SIG-M5 (cell line): ENCODE measurements at regions not wholly inside any gene's neighbourhood (a gene's known extent, or its start where the extent isn't known, plus 50 kb on each side); places are given as distances from the start of the nearest gene placed in this dataset.

ENCODE experiments used
- DNase-seq: peaks from one replicate; lab custom pipeline; 2025; lab: John Stamatoyannopoulos, UW

DNA sequence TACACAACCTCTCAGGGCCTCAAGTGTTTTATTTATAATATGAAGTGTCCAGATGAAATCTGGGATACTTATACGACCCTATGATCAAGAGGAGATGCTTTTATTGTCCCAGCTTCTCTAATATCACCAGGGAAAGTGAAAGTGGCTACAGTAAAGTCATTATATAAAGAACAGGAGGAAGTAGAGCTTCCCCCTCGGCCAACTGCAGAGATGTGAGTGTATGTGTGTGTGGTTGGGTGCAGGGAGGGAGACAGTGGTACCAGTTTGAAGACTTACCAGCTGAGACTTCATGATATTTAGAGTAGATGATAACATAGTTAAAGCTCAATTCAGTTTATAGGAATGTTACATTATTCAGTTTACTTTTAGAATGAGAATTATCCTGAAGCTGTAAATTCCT lies 373.6 kb upstream of the DDI1 start:
- DNase-seq: no peak

DNA sequence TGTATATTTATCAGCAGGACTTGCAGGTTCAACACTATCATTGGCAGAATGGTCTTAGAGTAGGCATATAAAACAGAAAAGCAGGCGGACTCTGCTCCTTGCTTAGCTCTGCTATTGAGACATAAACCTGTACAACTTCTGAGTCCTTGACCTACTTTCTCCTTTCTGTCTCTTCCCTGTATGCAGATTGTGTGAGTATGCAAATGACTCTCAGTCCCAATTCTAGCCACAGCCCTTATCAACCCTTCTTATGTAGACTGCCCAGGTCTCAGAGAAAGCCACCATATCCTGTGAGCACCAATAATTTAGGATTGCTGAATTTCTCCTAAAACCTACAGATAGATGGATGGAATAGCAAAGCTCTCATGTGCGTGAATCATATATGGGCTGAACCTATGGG lies 367.6 kb upstream of the DDI1 start:
- DNase-seq: no peak

GRCh38 chr11:103671143-103671651 lies 365.2 kb upstream of the DDI1 start:
- DNase-seq: no peak

DNA sequence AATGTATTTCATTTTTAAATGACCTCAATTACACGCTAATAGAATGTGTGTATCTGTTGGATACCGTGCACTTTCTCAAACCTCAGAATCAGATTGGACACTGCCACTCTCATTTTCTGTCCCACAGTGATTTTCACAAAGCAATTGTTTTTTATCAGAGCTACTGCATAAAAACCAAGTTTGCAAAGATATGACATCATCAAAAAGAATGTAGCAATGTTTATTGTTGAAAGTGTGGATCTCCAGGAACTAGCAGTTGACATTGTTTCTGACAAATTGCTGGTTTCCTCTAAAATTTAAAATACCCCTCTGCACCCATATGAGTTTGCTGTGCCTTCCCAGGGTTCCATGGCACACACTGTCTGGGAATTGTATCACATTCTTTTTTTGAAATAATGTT lies 362.7 kb upstream of the DDI1 start:
- DNase-seq: no peak

DNA sequence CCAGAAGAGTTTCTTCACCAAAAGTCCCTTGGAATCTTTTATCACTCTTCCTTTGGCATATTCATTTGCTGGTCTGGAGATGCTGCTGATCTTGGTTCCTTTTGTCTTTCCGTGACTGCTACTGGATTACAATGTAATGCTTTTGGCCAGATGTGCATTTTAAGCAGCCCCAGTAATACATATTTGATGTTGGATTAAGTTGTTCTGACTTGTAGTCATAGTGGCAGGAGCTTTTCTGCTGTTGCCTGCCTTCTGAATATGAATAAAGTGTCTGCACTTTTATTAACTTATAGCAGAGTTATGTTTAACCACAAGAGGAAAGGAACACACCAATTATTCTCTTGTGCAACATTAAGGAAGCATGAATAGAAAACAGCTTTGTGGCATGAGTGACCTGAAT lies 360.0 kb upstream of the DDI1 start:
- no peak for DNase-seq

DNA sequence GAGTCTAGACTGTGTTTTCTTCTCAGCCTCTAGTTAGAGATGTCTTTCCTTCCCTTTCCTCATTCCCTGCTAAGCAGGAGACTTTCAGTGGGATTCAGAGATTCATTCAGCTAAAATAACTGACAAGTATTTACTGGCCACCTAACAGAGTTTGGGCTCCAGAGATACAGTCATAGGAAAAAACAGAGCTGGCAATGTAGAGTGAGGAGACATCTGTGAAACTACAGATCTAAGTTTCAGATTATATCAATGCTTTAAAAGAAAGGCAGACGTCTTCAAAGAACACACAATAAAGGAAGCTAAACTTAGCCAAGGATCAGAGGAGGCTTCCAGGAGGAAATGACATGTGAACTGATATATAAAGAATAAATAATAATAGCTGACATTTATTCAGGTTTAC lies 355.6 kb upstream of the DDI1 start:
- no peak for DNase-seq

DNA sequence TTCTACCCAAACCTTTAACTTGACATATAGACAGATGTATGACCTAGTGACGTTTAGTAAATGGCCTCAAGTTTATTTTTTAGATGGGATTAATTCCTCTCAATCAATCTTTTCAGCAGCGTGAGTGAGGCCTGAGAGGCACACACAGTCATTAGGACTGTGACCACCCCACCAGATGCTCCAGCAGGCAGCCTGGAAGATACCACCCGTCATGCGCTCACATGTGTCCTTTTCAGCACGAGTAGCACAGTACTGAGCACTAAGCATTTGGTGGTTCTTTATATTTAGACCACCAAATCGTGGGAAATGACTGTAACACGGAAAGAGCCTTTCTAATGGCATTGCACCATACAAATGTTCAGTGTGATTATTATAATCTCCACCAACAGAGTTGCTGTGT lies 354.6 kb upstream of the DDI1 start:
- no peak for DNase-seq

DNA sequence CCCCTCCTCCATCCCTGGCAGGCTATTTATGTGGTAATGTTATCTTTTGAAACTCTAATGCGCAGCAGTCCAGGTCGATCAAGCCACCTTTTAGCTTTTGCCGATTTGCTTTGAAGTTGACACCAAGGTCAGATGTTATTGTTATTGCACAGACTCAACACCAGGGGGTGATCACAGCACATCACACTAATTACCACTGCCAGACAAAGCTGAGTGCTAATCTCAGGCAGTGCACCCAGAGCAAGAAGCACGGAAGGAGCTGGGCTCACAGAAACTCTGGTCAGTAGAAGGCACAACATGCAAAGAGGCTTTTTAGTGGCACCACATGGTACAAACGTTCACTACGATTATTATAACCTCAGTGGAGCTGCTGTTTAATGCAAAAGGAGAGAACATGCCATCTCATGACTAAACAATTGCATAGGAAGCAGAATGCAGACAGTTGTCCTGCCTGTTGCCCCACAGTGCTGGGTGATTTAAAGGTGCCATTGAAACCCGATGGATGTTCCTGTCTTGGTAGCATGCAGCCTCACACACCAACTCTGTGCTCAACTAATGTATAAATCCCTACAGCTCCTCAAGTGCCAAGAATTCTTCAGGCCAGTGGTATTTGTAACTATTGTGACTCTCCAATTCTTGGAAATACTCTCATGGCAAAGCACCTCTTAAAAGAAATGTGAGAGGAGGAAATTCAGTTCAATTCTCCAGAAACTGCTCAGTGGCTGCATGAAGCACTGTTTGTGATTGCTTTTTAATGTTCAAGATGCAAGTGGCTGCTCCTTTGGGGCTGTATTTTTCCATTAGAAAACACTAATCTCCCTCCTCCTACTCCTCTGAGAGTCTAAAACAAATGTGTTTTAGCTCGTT lies 353.9 kb upstream of the DDI1 start:
- no peak for DNase-seq

- no peak for DNase-seq
Observed at GRCh38 chr11:103683576-103683975, 352.9 kb upstream of the DDI1 start.

GRCh38 chr11:103688924-103689323 lies 347.5 kb upstream of the DDI1 start:
- DNase-seq: no peak

DNA sequence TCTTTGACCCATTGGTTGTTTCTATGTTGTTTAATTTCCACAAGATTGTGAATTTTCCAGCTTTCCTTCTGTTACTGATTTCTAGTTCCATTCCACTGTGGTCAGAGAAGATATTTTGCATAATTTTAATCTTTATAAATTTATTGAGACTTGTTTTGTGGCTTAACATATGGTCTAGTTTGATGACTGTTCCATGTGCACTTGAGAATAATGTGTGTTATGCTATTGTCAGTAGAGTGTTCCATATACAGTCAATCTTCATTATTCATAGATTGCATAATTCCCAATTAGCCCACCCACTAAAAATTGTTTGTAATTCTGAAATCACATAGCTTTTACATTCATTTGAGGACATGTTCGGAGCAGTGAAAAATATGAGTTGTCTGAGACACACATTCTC lies 346.1 kb upstream of the DDI1 start:
- no peak for DNase-seq

DNA sequence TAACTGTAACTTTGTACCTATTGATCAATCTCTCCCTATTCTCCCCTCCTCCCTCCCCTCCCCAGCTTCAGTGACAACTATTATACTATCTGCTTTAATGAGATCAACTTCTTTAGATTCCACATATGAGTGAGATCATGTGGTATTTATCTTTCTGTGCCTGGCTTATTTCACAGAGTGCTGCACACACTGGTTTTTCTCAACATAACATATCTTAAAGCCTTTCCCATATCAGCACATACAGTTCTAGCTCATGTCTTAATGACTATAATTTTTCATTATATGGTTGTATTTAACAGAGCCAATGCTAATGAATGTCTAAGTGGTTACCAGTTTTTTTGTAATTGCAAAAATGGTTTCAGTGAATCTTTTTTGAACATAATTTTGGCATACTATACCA lies 340.3 kb upstream of the DDI1 start:
- DNase-seq: no peak

GRCh38 chr11:103699216-103699615 lies 337.2 kb upstream of the DDI1 start:
- DNase-seq: no peak

GRCh38 chr11:103699656-103700055 lies 336.8 kb upstream of the DDI1 start:
- DNase-seq: no peak

DNA sequence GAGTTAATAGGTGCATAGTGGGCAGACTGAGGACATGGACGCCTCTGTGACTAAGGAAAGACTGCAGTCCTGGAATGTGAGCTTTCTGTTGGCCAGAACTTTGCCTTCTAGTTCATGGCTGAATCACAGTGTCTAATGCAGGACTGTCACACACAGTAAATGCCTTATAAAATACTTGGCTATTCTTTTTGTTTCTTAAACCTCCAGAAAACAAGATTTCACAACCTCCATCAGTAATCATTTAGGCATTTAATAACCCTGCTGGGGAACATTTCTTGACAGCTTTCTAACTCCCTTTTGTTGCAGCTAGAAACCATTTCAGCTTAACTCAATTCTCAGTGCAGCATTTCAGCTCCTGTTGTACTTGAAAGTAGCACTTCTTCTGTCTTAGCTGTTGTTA lies 335.8 kb upstream of the DDI1 start:
- DNase-seq: no peak

GRCh38 chr11:103703437-103703836 lies 333.0 kb upstream of the DDI1 start:
- DNase-seq: no peak

DNA sequence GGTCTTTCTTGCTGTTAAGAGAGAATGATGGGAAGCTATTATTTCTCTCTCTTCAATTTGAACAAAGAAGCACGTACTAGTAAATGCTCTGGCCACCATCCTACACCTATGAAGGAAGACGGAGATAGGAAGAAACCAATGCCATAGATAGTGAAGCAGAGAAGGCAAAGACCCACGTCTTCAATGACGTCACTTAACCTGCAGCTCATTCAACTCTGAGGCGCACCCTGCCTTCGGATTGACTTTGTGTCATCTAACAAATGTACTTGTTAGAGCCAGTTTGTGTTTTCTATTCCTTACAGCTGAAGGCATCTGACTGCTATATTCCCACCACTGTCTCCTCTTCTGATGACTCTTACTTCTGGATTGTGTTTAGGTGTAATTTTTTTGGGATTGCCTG lies 332.5 kb upstream of the DDI1 start:
- DNase-seq: no peak

- no peak for DNase-seq
Observed at GRCh38 chr11:103705642-103706041, 330.8 kb upstream of the DDI1 start.

DNA sequence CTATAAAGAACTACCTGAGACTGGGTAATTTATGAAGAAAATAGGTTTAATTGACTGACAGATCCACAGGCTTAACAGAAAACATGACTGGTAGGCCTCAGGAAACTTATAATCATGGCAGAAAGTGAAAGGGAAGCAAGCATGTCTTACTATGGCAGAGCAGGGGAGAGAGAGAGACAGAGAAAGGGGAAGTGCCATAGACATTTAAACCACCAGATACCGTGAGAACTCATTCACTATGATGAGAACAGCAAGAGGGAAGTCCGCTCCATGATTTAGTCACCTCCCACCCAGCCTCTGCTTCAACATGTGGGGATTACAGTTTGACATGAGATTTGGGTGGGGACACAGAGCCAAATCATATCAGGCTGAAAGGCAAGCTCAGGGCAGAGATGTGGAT lies 327.1 kb upstream of the DDI1 start:
- DNase-seq: no peak

DNA sequence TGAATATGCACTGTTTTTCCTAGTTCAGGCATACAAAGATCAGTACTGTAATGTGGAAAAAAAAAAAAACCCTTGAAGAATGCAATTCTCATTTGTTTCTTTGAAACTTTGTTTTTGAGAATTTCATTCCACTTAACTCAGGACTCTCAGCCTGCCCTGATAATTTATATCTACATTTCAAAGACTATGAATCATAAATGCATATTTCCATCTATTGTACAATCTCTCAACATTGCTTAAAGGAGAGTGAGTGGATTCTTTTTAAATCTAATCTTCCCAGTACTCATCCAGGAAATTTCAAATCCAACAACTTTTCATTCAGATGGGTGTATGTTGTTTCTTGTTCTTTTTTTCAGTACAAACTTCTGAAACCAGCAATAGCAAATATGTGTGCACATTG lies 322.2 kb upstream of the DDI1 start:
- DNase-seq: no peak

GRCh38 chr11:103716363-103716762 lies 320.1 kb upstream of the DDI1 start:
- no peak for DNase-seq

DNA sequence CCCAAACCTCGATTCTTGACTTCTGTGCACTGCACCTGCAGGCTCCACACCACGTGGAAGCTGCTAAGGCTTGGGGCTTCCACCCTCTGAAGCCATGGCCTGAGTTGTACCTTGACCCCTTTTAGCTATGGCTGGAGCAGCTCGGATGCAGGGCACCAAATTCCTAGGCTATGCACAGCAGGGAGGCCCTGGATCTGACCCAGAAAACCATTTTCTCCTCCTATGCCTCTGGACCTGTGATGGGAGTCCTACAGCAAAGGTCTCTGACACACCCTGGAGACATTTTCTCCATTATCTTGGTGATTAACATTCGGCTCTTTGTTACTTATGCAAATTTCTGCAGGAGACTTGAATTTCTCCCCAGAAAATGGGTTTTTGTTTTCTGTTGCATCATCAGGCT lies 309.2 kb upstream of the DDI1 start:
- no peak for DNase-seq

DNA sequence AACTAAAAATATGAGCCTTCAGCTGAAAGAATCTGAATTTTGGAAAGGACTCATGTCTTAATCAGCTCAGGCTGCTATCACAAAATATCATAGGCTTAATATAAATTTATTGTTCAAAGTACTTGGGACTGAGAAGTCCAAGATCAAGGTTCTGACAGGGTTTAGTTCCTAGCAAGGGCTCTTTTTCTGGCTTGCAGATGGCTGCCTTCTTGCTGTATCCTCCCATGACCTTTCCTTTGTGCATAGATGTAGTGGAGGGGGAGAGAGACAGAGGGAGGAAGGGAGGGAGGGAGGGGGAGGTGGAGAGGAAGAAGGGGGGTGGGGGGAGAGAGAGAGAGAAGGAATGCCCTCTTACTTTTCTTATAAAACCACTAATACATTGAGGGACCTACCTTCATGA lies 306.8 kb upstream of the DDI1 start:
- DNase-seq: no peak
